Middle frontal gyrus (tissue), 1 donor: ENCODE measurements at regions not wholly inside any gene's neighbourhood (a gene's known extent, or its start where the extent isn't known, plus 50 kb on each side); places are given as distances from the start of the nearest gene placed in this dataset.

Experiments
- DNase-seq: peaks from one replicate; pipeline ENCODE4 v3.0.0-alpha.2; 2015; ENCODE audit warnings: low spot score; ENCODE audit errors: extremely low spot score

GRCh38 chr1:208537198-208537597 lies 293.0 kb upstream of the PLXNA2 start:
- DNase-seq = no peak

GRCh38 chr1:208538078-208538477 lies 293.9 kb upstream of the PLXNA2 start:
- DNase-seq = no peak

GRCh38 chr1:208538587-208538986 lies 294.4 kb upstream of the PLXNA2 start:
- DNase-seq = no peak

- no peak for DNase-seq
Measured at GRCh38 chr1:208540724-208541123, 296.5 kb upstream of the PLXNA2 start.

- DNase-seq = no peak
Measured at GRCh38 chr1:208541225-208541855, 297.2 kb upstream of the PLXNA2 start.

GRCh38 chr1:208542309-208542708 lies 298.1 kb upstream of the PLXNA2 start:
- no peak for DNase-seq

GRCh38 chr1:208544053-208544452 lies 299.9 kb upstream of the PLXNA2 start:
- DNase-seq = no peak

- no peak for DNase-seq
Measured at GRCh38 chr1:208544794-208545193, 300.6 kb upstream of the PLXNA2 start.

- no peak for DNase-seq
Measured at GRCh38 chr1:208551024-208551423, 306.8 kb upstream of the PLXNA2 start.

GRCh38 chr1:208551633-208552320 lies 307.6 kb upstream of the PLXNA2 start:
- no peak for DNase-seq

GRCh38 chr1:208552928-208553327 lies 308.7 kb upstream of the PLXNA2 start:
- no peak for DNase-seq

GRCh38 chr1:208556461-208556860 lies 312.3 kb upstream of the PLXNA2 start:
- DNase-seq = no peak

GRCh38 chr1:208557046-208557722 lies 313.0 kb upstream of the PLXNA2 start:
- DNase-seq = no peak

GRCh38 chr1:208557723-208558094 lies 313.5 kb upstream of the PLXNA2 start:
- no peak for DNase-seq

- no peak for DNase-seq
Measured at GRCh38 chr1:208559597-208560329, 315.6 kb upstream of the PLXNA2 start.

- DNase-seq = no peak
Measured at GRCh38 chr1:208562151-208562960, 318.2 kb upstream of the PLXNA2 start.

GRCh38 chr1:208564466-208564865 lies 320.3 kb upstream of the PLXNA2 start:
- DNase-seq = no peak

- no peak for DNase-seq
Measured at GRCh38 chr1:208565756-208566440, 321.7 kb upstream of the PLXNA2 start.

GRCh38 chr1:208569181-208569580 lies 325.0 kb upstream of the PLXNA2 start:
- no peak for DNase-seq

GRCh38 chr1:208570362-208570761 lies 326.2 kb upstream of the PLXNA2 start:
- DNase-seq = no peak

- peak; percentile 17 for DNase-seq
Measured at GRCh38 chr1:208576425-208576824, 332.2 kb upstream of the PLXNA2 start.
